ENCODE measurements at regions not wholly inside any gene's neighbourhood (a gene's known extent, or its start where the extent isn't known, plus 50 kb on each side); places are given as distances from the start of the nearest gene placed in this dataset.

DNA sequence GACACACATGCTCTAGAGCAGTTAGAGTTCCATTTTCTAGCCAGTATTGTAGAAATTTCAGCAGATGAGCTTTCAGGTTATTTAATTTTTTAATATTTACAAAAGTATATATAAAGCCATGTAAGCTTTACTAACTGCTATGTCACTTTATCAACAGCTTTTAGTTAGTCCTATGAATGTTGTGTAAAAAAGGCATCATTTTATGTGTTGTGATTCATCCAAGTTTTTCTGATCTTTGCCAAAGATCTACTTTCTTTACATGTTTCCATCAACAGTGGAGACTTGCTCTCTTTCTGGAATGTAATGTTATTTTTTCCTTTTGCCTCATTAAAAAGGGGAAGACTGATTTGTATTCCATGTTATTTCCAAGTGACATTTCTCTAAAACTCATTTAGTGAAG is 125.2 kb upstream of the TFPI start:
- Histone ChIP-seq H3K9me3 (no peaks in the 10 kb centered on the region), H3K4me3 (no peak overlapping the region), H3K36me3 (ENCODE audit: insufficient read depth in 1 of 2, low read depth in 1 of 2) (no peaks in the 10 kb centered on the region), H3K4me1 (no peaks in the 10 kb centered on the region), H3K27me3 (ENCODE audit: insufficient read depth in 3 of 3, low read length in 2 of 3) (no peaks in the 10 kb centered on the region), H3K27ac (no peak overlapping the region)
- intact Hi-C loops (cut with DNase I), result no loop called here
- no peak for DNase-seq
- no peak for ATAC-seq
- TF ChIP-seq, protein P1, sequence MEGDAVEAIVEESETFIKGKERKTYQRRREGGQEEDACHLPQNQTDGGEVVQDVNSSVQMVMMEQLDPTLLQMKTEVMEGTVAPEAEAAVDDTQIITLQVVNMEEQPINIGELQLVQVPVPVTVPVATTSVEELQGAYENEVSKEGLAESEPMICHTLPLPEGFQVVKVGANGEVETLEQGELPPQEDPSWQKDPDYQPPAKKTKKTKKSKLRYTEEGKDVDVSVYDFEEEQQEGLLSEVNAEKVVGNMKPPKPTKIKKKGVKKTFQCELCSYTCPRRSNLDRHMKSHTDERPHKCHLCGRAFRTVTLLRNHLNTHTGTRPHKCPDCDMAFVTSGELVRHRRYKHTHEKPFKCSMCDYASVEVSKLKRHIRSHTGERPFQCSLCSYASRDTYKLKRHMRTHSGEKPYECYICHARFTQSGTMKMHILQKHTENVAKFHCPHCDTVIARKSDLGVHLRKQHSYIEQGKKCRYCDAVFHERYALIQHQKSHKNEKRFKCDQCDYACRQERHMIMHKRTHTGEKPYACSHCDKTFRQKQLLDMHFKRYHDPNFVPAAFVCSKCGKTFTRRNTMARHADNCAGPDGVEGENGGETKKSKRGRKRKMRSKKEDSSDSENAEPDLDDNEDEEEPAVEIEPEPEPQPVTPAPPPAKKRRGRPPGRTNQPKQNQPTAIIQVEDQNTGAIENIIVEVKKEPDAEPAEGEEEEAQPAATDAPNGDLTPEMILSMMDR (IDR thresholded peaks at IDR 0.05), result no peak

DNA sequence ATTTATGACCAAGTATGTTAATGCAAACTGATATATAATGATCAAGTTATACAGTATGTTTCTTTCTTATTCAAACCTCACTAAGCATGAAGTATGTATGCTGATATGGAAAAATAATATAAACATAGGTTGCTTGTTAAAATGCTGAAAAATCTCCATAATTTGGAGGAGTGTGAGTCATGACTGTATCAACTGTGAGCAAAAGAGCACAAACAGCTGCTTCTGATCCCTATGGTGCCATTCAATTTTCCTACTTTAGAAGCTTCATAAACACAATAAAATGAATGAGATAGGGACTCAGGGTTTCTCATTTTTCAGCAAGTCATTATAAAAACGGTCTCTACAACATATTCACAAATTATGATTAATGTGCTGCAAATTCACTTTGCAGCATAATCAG is 129.9 kb upstream of the TFPI start:
- Histone ChIP-seq H3K9me3 (no peaks in the 10 kb centered on the region), H3K27ac (no peak overlapping the region), H3K4me3 (no peak overlapping the region), H3K4me1 (no peaks in the 10 kb centered on the region), H3K27me3 (ENCODE audit: insufficient read depth in 3 of 3, low read length in 2 of 3) (no peaks in the 10 kb centered on the region), H3K36me3 (ENCODE audit: insufficient read depth in 1 of 2, low read depth in 1 of 2) (no peaks in the 10 kb centered on the region)
- intact Hi-C loops (cut with DNase I), result no loop called here
- DNase-seq, result no peak
- ATAC-seq, result no peak
- 17 to 47% (median 26%) methylated on average over 1 of the region's 1 CpG for WGBS, 3 donors
- TF ChIP-seq, protein P1 (IDR thresholded peaks at IDR 0.05), result no peak

DNA sequence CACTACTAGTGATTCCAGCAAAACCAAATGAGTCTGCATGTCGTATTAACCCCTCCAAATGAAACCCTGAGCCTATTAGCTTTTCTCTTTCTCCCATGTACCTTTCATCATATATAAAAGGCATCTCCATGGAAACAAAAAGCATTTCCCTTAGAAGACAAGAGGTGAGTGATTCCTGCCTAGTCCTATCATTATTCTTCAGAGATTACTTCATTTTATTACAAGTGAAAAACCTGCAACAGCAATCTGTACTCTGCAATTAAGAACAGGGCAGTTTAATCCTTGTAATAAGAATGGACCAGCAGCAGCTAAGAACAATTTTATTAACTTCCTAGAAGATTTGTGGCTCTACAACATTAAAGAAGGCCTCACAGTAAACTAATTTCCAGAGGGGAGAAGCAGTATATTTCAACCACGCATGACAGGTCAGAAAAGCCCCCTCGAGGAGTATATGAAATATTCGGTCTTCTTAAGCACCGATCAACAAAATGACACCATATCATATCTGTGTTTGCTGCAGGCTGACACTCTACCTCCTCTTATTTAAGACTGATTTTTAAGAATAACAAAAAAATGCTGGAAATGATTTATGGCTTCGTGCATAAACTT is 132.3 kb upstream of the TFPI start:
- TF ChIP-seq, protein P1 (IDR thresholded peaks at IDR 0.05), result no peak
- Histone ChIP-seq H3K27ac (no peak overlapping the region), H3K4me3 (no peak overlapping the region), H3K4me1 (no peaks in the 10 kb centered on the region), H3K36me3 (ENCODE audit: insufficient read depth in 1 of 2, low read depth in 1 of 2) (no peaks in the 10 kb centered on the region), H3K27me3 (ENCODE audit: insufficient read depth in 3 of 3, low read length in 2 of 3) (no peaks in the 10 kb centered on the region), H3K9me3 (no peaks in the 10 kb centered on the region)
- ATAC-seq, result no peak
- no peak for DNase-seq
- intact Hi-C loops (cut with DNase I), result no loop called here
- WGBS, 3 donors, result 80 to 85% (median 83%) methylated on average over 6 of the region's 6 CpGs

DNA sequence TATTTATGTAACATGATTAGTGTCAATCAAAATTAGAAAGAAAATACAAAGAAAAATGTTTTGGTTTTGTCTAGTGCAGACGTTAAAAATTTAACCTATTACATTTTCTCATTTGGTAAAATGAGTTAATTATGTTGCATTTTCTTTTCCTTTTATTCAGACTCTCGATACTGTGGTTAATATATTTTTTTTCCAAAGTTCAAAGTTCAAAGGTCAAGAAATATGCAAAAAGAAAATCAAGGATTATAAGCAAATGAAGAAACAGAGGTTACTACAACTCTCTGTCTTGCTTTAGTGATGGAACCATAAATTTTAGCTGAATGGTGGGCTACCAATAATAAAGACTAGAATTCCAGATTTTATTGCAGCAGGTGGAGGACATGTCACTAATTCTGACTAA is 133.3 kb upstream of the TFPI start:
- Histone ChIP-seq H3K4me1 (no peaks in the 10 kb centered on the region), H3K27ac (no peak overlapping the region), H3K36me3 (ENCODE audit: insufficient read depth in 1 of 2, low read depth in 1 of 2) (no peaks in the 10 kb centered on the region), H3K4me3 (no peak overlapping the region), H3K9me3 (no peaks in the 10 kb centered on the region), H3K27me3 (ENCODE audit: insufficient read depth in 3 of 3, low read length in 2 of 3) (no peaks in the 10 kb centered on the region)
- DNase-seq (no peak), ATAC-seq (no peak)
- TF ChIP-seq, protein P1 (IDR thresholded peaks at IDR 0.05), result no peak
- intact Hi-C loops (cut with DNase I), result no loop called here
- WGBS, 3 donors, result 75 to 78% (median 75%) methylated on average over 2 of the region's 2 CpGs

DNA sequence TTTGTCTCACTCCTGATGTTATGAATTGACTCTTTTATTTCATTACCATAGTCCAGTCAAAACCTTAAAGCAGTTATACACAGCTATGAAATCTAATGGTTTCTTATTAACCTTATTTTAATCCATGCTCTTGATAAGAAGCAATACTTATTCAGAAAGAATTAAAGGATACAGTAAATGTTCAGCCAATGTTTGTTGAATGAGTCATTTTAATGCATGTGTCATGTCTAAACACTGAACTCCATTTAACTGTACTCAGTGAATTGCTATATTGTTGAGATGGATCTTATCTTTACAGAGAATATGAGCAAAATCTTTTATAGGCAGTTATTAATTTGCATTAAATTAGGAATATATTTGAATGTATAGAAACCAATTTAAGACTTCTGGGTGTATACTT is 135.1 kb upstream of the TFPI start:
- Histone ChIP-seq H3K4me3 (no peak overlapping the region), H3K27ac (no peak overlapping the region), H3K9me3 (no peaks in the 10 kb centered on the region), H3K27me3 (ENCODE audit: insufficient read depth in 3 of 3, low read length in 2 of 3) (no peaks in the 10 kb centered on the region), H3K4me1 (no peaks in the 10 kb centered on the region), H3K36me3 (ENCODE audit: insufficient read depth in 1 of 2, low read depth in 1 of 2) (no peaks in the 10 kb centered on the region)
- no peak for ATAC-seq
- TF ChIP-seq, protein P1 (IDR thresholded peaks at IDR 0.05), result no peak
- no peak for DNase-seq
- intact Hi-C loops (cut with DNase I), result no loop called here
